ENCODE measurements at regions not wholly inside any gene's neighbourhood (a gene's known extent, or its start where the extent isn't known, plus 50 kb on each side); places are given as distances from the start of the nearest gene placed in this dataset.
A peak's percentile ranks its signal among the peaks of the same experiment; 100 is the strongest.

DNA sequence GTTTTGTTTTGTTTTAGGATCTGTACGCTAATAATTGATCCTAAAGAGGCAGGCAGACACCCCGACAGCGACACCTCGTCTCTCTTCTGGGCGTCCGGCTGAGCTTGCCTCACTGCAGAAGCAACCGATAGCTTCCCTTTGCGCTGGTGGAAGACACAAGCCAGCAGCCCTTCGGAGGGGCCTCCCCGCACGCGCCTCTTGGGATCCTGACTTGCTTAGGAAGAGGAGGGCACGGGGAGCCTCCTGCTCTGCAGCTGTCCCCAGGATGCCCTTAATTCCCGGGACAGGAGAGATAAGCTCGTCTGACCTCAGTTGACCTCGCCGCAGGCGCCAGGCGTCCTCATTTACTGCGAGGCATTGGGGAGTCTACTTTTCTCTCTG lies 94.0 kb downstream of the CD83 start:
- ChIA-PET POLR2A (no interaction called here), CTCF (interaction anchor here (0.6 kb wide), 1 partner anchor 509 kb away, joined by 3 read pairs; no protein-coding TSS in a partner anchor)
- ATAC-seq: peak; percentile 20; the same call in 1 of the 2 replicates
- Histone ChIP-seq H3K27me3 (ENCODE audit: control insufficient read depth, insufficient read depth, low read length) (peaks cover 2% of the 10 kb centered on the region; the same call in 1 of the 2 replicates), H3K36me3 (ENCODE audit: control insufficient read depth, insufficient read depth, low read length) (no peaks in the 10 kb centered on the region), H3K9me3 (ENCODE audit: control insufficient read depth, insufficient read depth, low read depth, low read length) (no peaks in the 10 kb centered on the region), H3K27ac (ENCODE audit: low read length) (no peak overlapping the region), H3K4me3 (ENCODE audit: low read depth in 2 of 2, low read length in 2 of 2) (peak overlapping the region; percentile 41 to 66), H3K4me1 (ENCODE audit: control insufficient read depth, insufficient read depth, low read length) (peaks cover 4% of the 10 kb centered on the region; the same call in 1 of the 2 replicates)
- TF ChIP-seq, protein P1, sequence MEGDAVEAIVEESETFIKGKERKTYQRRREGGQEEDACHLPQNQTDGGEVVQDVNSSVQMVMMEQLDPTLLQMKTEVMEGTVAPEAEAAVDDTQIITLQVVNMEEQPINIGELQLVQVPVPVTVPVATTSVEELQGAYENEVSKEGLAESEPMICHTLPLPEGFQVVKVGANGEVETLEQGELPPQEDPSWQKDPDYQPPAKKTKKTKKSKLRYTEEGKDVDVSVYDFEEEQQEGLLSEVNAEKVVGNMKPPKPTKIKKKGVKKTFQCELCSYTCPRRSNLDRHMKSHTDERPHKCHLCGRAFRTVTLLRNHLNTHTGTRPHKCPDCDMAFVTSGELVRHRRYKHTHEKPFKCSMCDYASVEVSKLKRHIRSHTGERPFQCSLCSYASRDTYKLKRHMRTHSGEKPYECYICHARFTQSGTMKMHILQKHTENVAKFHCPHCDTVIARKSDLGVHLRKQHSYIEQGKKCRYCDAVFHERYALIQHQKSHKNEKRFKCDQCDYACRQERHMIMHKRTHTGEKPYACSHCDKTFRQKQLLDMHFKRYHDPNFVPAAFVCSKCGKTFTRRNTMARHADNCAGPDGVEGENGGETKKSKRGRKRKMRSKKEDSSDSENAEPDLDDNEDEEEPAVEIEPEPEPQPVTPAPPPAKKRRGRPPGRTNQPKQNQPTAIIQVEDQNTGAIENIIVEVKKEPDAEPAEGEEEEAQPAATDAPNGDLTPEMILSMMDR (IDR thresholded peaks at IDR 0.05): no peak
- no peak for TF ChIP-seq TCF7L2 (IDR thresholded peaks at IDR 0.05; ENCODE audit: low read depth, low read length)
- TF ChIP-seq, protein P2, sequence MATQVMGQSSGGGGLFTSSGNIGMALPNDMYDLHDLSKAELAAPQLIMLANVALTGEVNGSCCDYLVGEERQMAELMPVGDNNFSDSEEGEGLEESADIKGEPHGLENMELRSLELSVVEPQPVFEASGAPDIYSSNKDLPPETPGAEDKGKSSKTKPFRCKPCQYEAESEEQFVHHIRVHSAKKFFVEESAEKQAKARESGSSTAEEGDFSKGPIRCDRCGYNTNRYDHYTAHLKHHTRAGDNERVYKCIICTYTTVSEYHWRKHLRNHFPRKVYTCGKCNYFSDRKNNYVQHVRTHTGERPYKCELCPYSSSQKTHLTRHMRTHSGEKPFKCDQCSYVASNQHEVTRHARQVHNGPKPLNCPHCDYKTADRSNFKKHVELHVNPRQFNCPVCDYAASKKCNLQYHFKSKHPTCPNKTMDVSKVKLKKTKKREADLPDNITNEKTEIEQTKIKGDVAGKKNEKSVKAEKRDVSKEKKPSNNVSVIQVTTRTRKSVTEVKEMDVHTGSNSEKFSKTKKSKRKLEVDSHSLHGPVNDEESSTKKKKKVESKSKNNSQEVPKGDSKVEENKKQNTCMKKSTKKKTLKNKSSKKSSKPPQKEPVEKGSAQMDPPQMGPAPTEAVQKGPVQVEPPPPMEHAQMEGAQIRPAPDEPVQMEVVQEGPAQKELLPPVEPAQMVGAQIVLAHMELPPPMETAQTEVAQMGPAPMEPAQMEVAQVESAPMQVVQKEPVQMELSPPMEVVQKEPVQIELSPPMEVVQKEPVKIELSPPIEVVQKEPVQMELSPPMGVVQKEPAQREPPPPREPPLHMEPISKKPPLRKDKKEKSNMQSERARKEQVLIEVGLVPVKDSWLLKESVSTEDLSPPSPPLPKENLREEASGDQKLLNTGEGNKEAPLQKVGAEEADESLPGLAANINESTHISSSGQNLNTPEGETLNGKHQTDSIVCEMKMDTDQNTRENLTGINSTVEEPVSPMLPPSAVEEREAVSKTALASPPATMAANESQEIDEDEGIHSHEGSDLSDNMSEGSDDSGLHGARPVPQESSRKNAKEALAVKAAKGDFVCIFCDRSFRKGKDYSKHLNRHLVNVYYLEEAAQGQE (IDR thresholded peaks at IDR 0.05; ENCODE audit: insufficient read depth in 1 of 2, low read depth in 2 of 2, low read length in 1 of 2): no peak
- no peak for TF ChIP-seq POLR2AphosphoS5 (IDR thresholded peaks at IDR 0.05; ENCODE audit: low read depth, low read length)
- TF ChIP-seq SIN3A (IDR thresholded peaks at IDR 0.05; ENCODE audit: borderline replicate concordance, insufficient read depth, low read depth, low read length): no peak
- no peak for DNase-seq (ENCODE audit: low read depth, low spot score)
- intact Hi-C loops (cut with micrococcal nuclease; ENCODE audit: unreplicated experiment): loop anchor here (10.0 kb wide), 1 partner anchor 1283 kb away; no protein-coding TSS in a partner anchor
- in situ Hi-C loops (cut with HindIII; ENCODE audit: low pct_unique_long_range_greater_than_20kb, low sequenced_read_pairs): no loop called here
- no TSS peak for BruUV-seq (replicated peaks)

DNA sequence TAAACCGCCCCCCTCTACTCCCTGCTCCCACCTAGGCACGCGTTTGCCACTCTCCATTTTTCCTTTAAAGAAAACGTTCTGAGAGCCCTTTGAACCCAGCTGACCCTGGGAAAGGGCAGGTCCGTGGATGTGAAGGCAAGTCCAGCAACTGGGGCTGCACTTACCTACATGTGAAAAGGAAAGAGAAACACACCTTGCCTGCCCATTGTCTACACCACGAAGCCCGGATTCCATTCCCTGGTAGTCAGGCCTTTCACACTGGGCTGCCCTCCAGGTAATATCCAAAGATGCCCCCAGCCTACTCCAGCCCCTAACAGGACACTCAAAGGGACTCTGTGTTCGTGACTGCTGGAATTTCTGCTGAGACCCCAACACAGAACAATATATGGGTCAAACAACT lies 94.4 kb downstream of the CD83 start:
- CTCF ChIA-PET: no interaction called here
- BruUV-seq (replicated peaks): no TSS peak
- H3K27me3 ChIP-seq (ENCODE audit: control insufficient read depth, insufficient read depth, low read length): peaks cover 2% of the 10 kb centered on the region; the same call in 1 of the 2 replicates
- no peak overlapping the region for H3K4me3 ChIP-seq (ENCODE audit: low read depth in 2 of 2, low read length in 2 of 2)
- ATAC-seq (no peak), DNase-seq (ENCODE audit: low read depth, low spot score) (no peak)
- POLR2A ChIA-PET: no interaction called here
- peaks cover 4% of the 10 kb centered on the region; the same call in 1 of the 2 replicates for H3K4me1 ChIP-seq (ENCODE audit: control insufficient read depth, insufficient read depth, low read length)
- in situ Hi-C loops (cut with HindIII; ENCODE audit: low pct_unique_long_range_greater_than_20kb, low sequenced_read_pairs) (no loop called here), intact Hi-C loops (cut with micrococcal nuclease; ENCODE audit: unreplicated experiment) (loop anchor here (10.0 kb wide), 1 partner anchor 1283 kb away; no protein-coding TSS in a partner anchor)
- no peaks in the 10 kb centered on the region for H3K9me3 ChIP-seq (ENCODE audit: control insufficient read depth, insufficient read depth, low read depth, low read length)
- H3K27ac ChIP-seq (ENCODE audit: low read length): no peak overlapping the region
- TF ChIP-seq, protein P2 (IDR thresholded peaks at IDR 0.05; ENCODE audit: insufficient read depth in 1 of 2, low read depth in 2 of 2, low read length in 1 of 2): no peak
- no peak for TF ChIP-seq TCF7L2 (IDR thresholded peaks at IDR 0.05; ENCODE audit: low read depth, low read length)
- TF ChIP-seq, protein P1 (IDR thresholded peaks at IDR 0.05): no peak
- no peak for TF ChIP-seq SIN3A (IDR thresholded peaks at IDR 0.05; ENCODE audit: borderline replicate concordance, insufficient read depth, low read depth, low read length)
- TF ChIP-seq POLR2AphosphoS5 (IDR thresholded peaks at IDR 0.05; ENCODE audit: low read depth, low read length): no peak
- H3K36me3 ChIP-seq (ENCODE audit: control insufficient read depth, insufficient read depth, low read length): no peaks in the 10 kb centered on the region
